ENCODE measurements at regions not wholly inside any gene's neighbourhood (a gene's known extent, or its start where the extent isn't known, plus 50 kb on each side); places are given as distances from the start of the nearest gene placed in this dataset.

GRCh38 chrX:39592776-39593175 is 505.0 kb downstream of the BCOR start:
- Histone ChIP-seq H3K9me3 (replicated peaks; ENCODE audit: control insufficient read depth, insufficient read depth, low read depth, low read length) (no peaks in the 10 kb centered on the region), H4K20me1 (replicated peaks; ENCODE audit: control insufficient read depth, insufficient read depth, low read length) (no peaks in the 10 kb centered on the region), H2AFZ (ENCODE audit: low read depth, low read length) (no peak overlapping the region), H3K27ac (ENCODE audit: extremely low read depth, low read depth, low read length) (no peak overlapping the region), H3K79me2 (ENCODE audit: control insufficient read depth, insufficient read depth, low read length) (no peaks in the 10 kb centered on the region), H3K4me2 (ENCODE audit: insufficient read depth, low read length) (no peak overlapping the region), H3K9me1 (ENCODE audit: control insufficient read depth, insufficient read depth, low read length) (no peaks in the 10 kb centered on the region), H3K4me3 (no peak overlapping the region), H3K36me3 (ENCODE audit: control insufficient read depth, insufficient read depth, low read length) (no peaks in the 10 kb centered on the region), H3K4me1 (replicated peaks in 1 of 2; ENCODE audit: control insufficient read depth in 2 of 2, insufficient read depth in 2 of 2, low read length in 2 of 2) (no peaks in the 10 kb centered on the region), H3K27me3 (ENCODE audit: control insufficient read depth in 2 of 2, insufficient read depth in 2 of 2, low read length in 2 of 2) (no peaks in the 10 kb centered on the region; a peak in 1 of 5 replicates), H3K9ac (ENCODE audit: insufficient read depth in 1 of 2, low read depth in 2 of 2, low read length in 2 of 2) (no peak overlapping the region)
- in situ Hi-C loops (cut with MboI): no loop called here
- no TSS peak for BruUV-seq (replicated peaks)
- ChIA-PET POLR2A (interaction anchor here (0.6 kb wide), 1 partner anchor 888 kb away, joined by 3 read pairs; no protein-coding TSS in a partner anchor), CTCF (ENCODE audit: low intra/inter-chr PET ratio) (no interaction called here)
- FAIRE-seq (no peak), ATAC-seq (no peak), DNase-seq (ENCODE audit: extremely low read depth in 1 of 4, low spot score in 3 of 4) (no peak)
- intact Hi-C loops (cut with micrococcal nuclease): no loop called here
- TF ChIP-seq HOXB6 (CRISPR knock-in tag; IDR thresholded peaks at IDR 0.05; ENCODE audit: borderline replicate concordance) (no peak), TOE1 (IDR thresholded peaks at IDR 0.05; ENCODE audit: borderline replicate concordance) (no peak), TOE1 (CRISPR knock-in tag; IDR thresholded peaks at IDR 0.05; ENCODE audit: borderline replicate concordance, low read depth) (no peak), ZNF41 (CRISPR knock-in tag; conservative IDR thresholded peaks at IDR 0.05) (no peak), SMARCA5 (IDR thresholded peaks at IDR 0.05) (no peak), ARID4B (CRISPR knock-in tag; IDR thresholded peaks at IDR 0.05) (no peak), KDM1A (IDR thresholded peaks at IDR 0.05) (no peak), ZNF668 (CRISPR knock-in tag; IDR thresholded peaks at IDR 0.05) (no peak), THAP12 (CRISPR knock-in tag; IDR thresholded peaks at IDR 0.05) (no peak), RFX1 (IDR thresholded peaks at IDR 0.05) (no peak), ZNF324 (CRISPR knock-in tag; IDR thresholded peaks at IDR 0.05) (no peak), ZC3H8 (IDR thresholded peaks at IDR 0.05) (no peak), THRB (CRISPR knock-in tag; conservative IDR thresholded peaks at IDR 0.05) (no peak), EP300 (IDR thresholded peaks at IDR 0.05; ENCODE audit: low read length) (no peak), POLR2AphosphoS5 (IDR thresholded peaks at IDR 0.05; ENCODE audit: control insufficient read depth, insufficient read depth, low read depth, low read length) (no peak), ZNF280B (CRISPR knock-in tag; IDR thresholded peaks at IDR 0.05) (no peak)
